ENCODE measurements at regions not wholly inside any gene's neighbourhood (a gene's known extent, or its start where the extent isn't known, plus 50 kb on each side); places are given as distances from the start of the nearest gene placed in this dataset.

- Histone ChIP-seq H2BK120ac (ENCODE audit: low read depth, low read length) (no peak overlapping the region), H3K56ac (ENCODE audit: low read length) (no peak overlapping the region), H3K27me3 (ENCODE audit: insufficient read depth, low read length, poor library complexity) (no peaks in the 10 kb centered on the region), H3K9ac (ENCODE audit: low read length) (no peak overlapping the region), H3K4ac (ENCODE audit: low read depth, low read length) (no peak overlapping the region), H3K4me2 (ENCODE audit: low read length) (no peak overlapping the region), H3K27ac (ENCODE audit: low read depth, low read length) (no peak overlapping the region), H3K4me3 (ENCODE audit: low read length) (no peak overlapping the region), H3K4me1 (ENCODE audit: control insufficient read depth, low read depth, low read length) (no peaks in the 10 kb centered on the region), H2BK15ac (replicated peaks; ENCODE audit: low read depth) (no peak overlapping the region), H3K79me2 (ENCODE audit: control insufficient read depth, insufficient read depth, low read length) (no peaks in the 10 kb centered on the region), H3K18ac (ENCODE audit: low read length) (no peak overlapping the region), H2BK5ac (ENCODE audit: low read length) (no peak overlapping the region), H4K8ac (ENCODE audit: low read depth, low read length) (no peak overlapping the region), H2AK5ac (ENCODE audit: low read length) (no peak overlapping the region), H3K79me1 (ENCODE audit: low read length) (no peaks in the 10 kb centered on the region), H4K5ac (ENCODE audit: low read length) (no peak overlapping the region), H3K23ac (ENCODE audit: low read length) (no peak overlapping the region), H3K36me3 (ENCODE audit: control insufficient read depth, insufficient read depth, low read length) (no peaks in the 10 kb centered on the region)
- no peak for DNase-seq
- no CpG with 5 or more reads among the region's 16 CpGs for whole genome bisulfite sequencing (ENCODE audit: extremely low coverage, insufficient coverage, low lambda C conversion rate)
These were observed 121.3 kb upstream of the HABP2 start for GRCh38 chr10:113431398-113432160.

DNA sequence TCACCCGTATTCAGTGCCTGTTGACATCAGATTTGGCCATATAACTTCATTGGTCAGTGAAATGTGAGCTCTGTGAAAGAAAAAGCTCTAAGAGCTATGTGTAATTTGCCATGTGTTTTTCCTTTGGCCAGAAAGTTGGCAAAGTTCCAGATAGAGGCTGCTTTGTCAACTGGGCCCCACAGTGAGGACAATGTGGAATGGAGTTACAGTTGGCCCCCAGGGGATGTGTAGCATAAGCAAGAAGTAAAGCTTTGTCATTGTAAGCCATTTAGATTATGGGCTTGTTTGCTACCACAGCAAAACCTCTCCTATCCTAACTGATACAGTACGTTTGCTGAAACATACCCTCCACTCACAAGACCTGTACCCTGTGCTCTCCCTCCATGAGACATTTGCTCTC is 119.1 kb upstream of the HABP2 start:
- H3K4me2 ChIP-seq (ENCODE audit: low read length) = no peak overlapping the region
- no peak overlapping the region for H2AK5ac ChIP-seq (ENCODE audit: low read length)
- H3K4ac ChIP-seq (ENCODE audit: low read depth, low read length) = no peak overlapping the region
- H3K4me1 ChIP-seq (ENCODE audit: control insufficient read depth, low read depth, low read length) = no peaks in the 10 kb centered on the region
- no peak overlapping the region for H3K27ac ChIP-seq (ENCODE audit: low read depth, low read length)
- no peak overlapping the region for H2BK5ac ChIP-seq (ENCODE audit: low read length)
- H2BK15ac ChIP-seq (replicated peaks; ENCODE audit: low read depth) = no peak overlapping the region
- no peaks in the 10 kb centered on the region for H3K79me1 ChIP-seq (ENCODE audit: low read length)
- no peaks in the 10 kb centered on the region for H3K36me3 ChIP-seq (ENCODE audit: control insufficient read depth, insufficient read depth, low read length)
- no peaks in the 10 kb centered on the region for H3K27me3 ChIP-seq (ENCODE audit: insufficient read depth, low read length, poor library complexity)
- H3K9ac ChIP-seq (ENCODE audit: low read length) = no peak overlapping the region
- H3K79me2 ChIP-seq (ENCODE audit: control insufficient read depth, insufficient read depth, low read length) = no peaks in the 10 kb centered on the region
- H4K5ac ChIP-seq (ENCODE audit: low read length) = no peak overlapping the region
- no peak overlapping the region for H3K4me3 ChIP-seq (ENCODE audit: low read length)
- no peak overlapping the region for H3K56ac ChIP-seq (ENCODE audit: low read length)
- no CpG with 5 or more reads among the region's 2 CpGs for WGBS (ENCODE audit: extremely low coverage, insufficient coverage, low lambda C conversion rate)
- no peak for DNase-seq
- no peak overlapping the region for H2BK120ac ChIP-seq (ENCODE audit: low read depth, low read length)
- no peak overlapping the region for H3K18ac ChIP-seq (ENCODE audit: low read length)
- no peak overlapping the region for H4K8ac ChIP-seq (ENCODE audit: low read depth, low read length)
- no peak overlapping the region for H3K23ac ChIP-seq (ENCODE audit: low read length)

GRCh38 chr10:113434315-113434714 is 118.5 kb upstream of the HABP2 start:
- DNase-seq = no peak
- Histone ChIP-seq H3K4me1 (ENCODE audit: control insufficient read depth, low read depth, low read length) (no peaks in the 10 kb centered on the region), H3K79me1 (ENCODE audit: low read length) (no peaks in the 10 kb centered on the region), H4K5ac (ENCODE audit: low read length) (no peak overlapping the region), H3K56ac (ENCODE audit: low read length) (no peak overlapping the region), H2BK120ac (ENCODE audit: low read depth, low read length) (no peak overlapping the region), H3K4me3 (ENCODE audit: low read length) (no peak overlapping the region), H3K23ac (ENCODE audit: low read length) (no peak overlapping the region), H3K27me3 (ENCODE audit: insufficient read depth, low read length, poor library complexity) (no peaks in the 10 kb centered on the region), H3K27ac (ENCODE audit: low read depth, low read length) (no peak overlapping the region), H3K36me3 (ENCODE audit: control insufficient read depth, insufficient read depth, low read length) (no peaks in the 10 kb centered on the region), H3K4ac (ENCODE audit: low read depth, low read length) (no peak overlapping the region), H2AK5ac (ENCODE audit: low read length) (no peak overlapping the region), H3K18ac (ENCODE audit: low read length) (no peak overlapping the region), H3K9ac (ENCODE audit: low read length) (no peak overlapping the region), H4K8ac (ENCODE audit: low read depth, low read length) (no peak overlapping the region), H3K4me2 (ENCODE audit: low read length) (no peak overlapping the region), H3K79me2 (ENCODE audit: control insufficient read depth, insufficient read depth, low read length) (no peaks in the 10 kb centered on the region), H2BK15ac (replicated peaks; ENCODE audit: low read depth) (no peak overlapping the region), H2BK5ac (ENCODE audit: low read length) (no peak overlapping the region)
- WGBS (ENCODE audit: extremely low coverage, insufficient coverage, low lambda C conversion rate) = no CpG with 5 or more reads among the region's 3 CpGs

DNA sequence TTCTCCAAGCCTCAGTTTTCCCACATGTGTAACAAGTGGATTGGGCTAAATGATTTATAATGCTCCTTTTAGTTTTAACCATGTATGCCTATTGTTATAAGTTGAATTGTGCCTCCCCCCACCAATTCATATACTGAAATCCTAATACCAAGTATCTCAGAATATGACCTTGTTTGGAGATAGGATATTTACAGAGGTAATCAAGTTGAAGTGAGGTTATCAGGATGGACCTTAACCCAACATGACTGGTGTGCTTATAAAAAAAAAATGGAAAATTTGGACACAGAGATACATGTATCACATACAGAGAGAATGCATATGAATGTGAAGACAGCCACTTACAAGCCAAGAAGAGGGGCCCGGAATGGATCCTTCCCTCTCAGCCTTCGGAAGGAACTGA is 117.9 kb upstream of the HABP2 start:
- Histone ChIP-seq H2AK5ac (ENCODE audit: low read length) (no peak overlapping the region), H3K79me2 (ENCODE audit: control insufficient read depth, insufficient read depth, low read length) (no peaks in the 10 kb centered on the region), H3K56ac (ENCODE audit: low read length) (no peak overlapping the region), H2BK5ac (ENCODE audit: low read length) (no peak overlapping the region), H3K4ac (ENCODE audit: low read depth, low read length) (no peak overlapping the region), H3K36me3 (ENCODE audit: control insufficient read depth, insufficient read depth, low read length) (no peaks in the 10 kb centered on the region), H3K4me1 (ENCODE audit: control insufficient read depth, low read depth, low read length) (no peaks in the 10 kb centered on the region), H2BK120ac (ENCODE audit: low read depth, low read length) (no peak overlapping the region), H4K8ac (ENCODE audit: low read depth, low read length) (no peak overlapping the region), H3K27ac (ENCODE audit: low read depth, low read length) (no peak overlapping the region), H3K27me3 (ENCODE audit: insufficient read depth, low read length, poor library complexity) (no peaks in the 10 kb centered on the region), H3K4me2 (ENCODE audit: low read length) (no peak overlapping the region), H3K79me1 (ENCODE audit: low read length) (no peaks in the 10 kb centered on the region), H3K23ac (ENCODE audit: low read length) (no peak overlapping the region), H4K5ac (ENCODE audit: low read length) (no peak overlapping the region), H3K4me3 (ENCODE audit: low read length) (no peak overlapping the region), H3K9ac (ENCODE audit: low read length) (no peak overlapping the region), H3K18ac (ENCODE audit: low read length) (no peak overlapping the region), H2BK15ac (replicated peaks; ENCODE audit: low read depth) (no peak overlapping the region)
- WGBS (ENCODE audit: extremely low coverage, insufficient coverage, low lambda C conversion rate) = no CpG with 5 or more reads among the region's 2 CpGs
- DNase-seq = no peak

- no CpG with 5 or more reads among the region's 2 CpGs for WGBS (ENCODE audit: extremely low coverage, insufficient coverage, low lambda C conversion rate)
These were observed 117.0 kb upstream of the HABP2 start for GRCh38 chr10:113435881-113436280.

GRCh38 chr10:113436851-113437250 is 116.0 kb upstream of the HABP2 start:
- no peak overlapping the region for H2BK15ac ChIP-seq (replicated peaks; ENCODE audit: low read depth)
- no peaks in the 10 kb centered on the region for H3K36me3 ChIP-seq (ENCODE audit: control insufficient read depth, insufficient read depth, low read length)
- no CpG with 5 or more reads among the region's 4 CpGs for WGBS (ENCODE audit: extremely low coverage, insufficient coverage, low lambda C conversion rate)
- H2AK5ac ChIP-seq (ENCODE audit: low read length) = no peak overlapping the region
- no peak overlapping the region for H2BK120ac ChIP-seq (ENCODE audit: low read depth, low read length)
- no peak overlapping the region for H3K4ac ChIP-seq (ENCODE audit: low read depth, low read length)
- H3K23ac ChIP-seq (ENCODE audit: low read length) = no peak overlapping the region
- H3K27me3 ChIP-seq (ENCODE audit: insufficient read depth, low read length, poor library complexity) = no peaks in the 10 kb centered on the region
- H4K8ac ChIP-seq (ENCODE audit: low read depth, low read length) = no peak overlapping the region
- H3K4me3 ChIP-seq (ENCODE audit: low read length) = no peak overlapping the region
- no peak for DNase-seq
- H3K79me1 ChIP-seq (ENCODE audit: low read length) = no peaks in the 10 kb centered on the region
- no peak overlapping the region for H3K56ac ChIP-seq (ENCODE audit: low read length)
- no peak overlapping the region for H4K5ac ChIP-seq (ENCODE audit: low read length)
- H3K4me1 ChIP-seq (ENCODE audit: control insufficient read depth, low read depth, low read length) = no peaks in the 10 kb centered on the region
- no peak overlapping the region for H2BK5ac ChIP-seq (ENCODE audit: low read length)
- no peak overlapping the region for H3K4me2 ChIP-seq (ENCODE audit: low read length)
- H3K27ac ChIP-seq (ENCODE audit: low read depth, low read length) = no peak overlapping the region
- no peak overlapping the region for H3K9ac ChIP-seq (ENCODE audit: low read length)
- H3K79me2 ChIP-seq (ENCODE audit: control insufficient read depth, insufficient read depth, low read length) = no peaks in the 10 kb centered on the region
- H3K18ac ChIP-seq (ENCODE audit: low read length) = no peak overlapping the region

More at GRCh38 chr10:113435881-113436280, 117.0 kb upstream of the HABP2 start:
- H4K8ac ChIP-seq (ENCODE audit: low read depth, low read length) = no peak overlapping the region
- no peak overlapping the region for H3K4ac ChIP-seq (ENCODE audit: low read depth, low read length)
- no peak overlapping the region for H3K4me3 ChIP-seq (ENCODE audit: low read length)
- H2BK15ac ChIP-seq (replicated peaks; ENCODE audit: low read depth) = no peak overlapping the region
- H3K79me2 ChIP-seq (ENCODE audit: control insufficient read depth, insufficient read depth, low read length) = no peaks in the 10 kb centered on the region
- no peak overlapping the region for H3K23ac ChIP-seq (ENCODE audit: low read length)
- H4K5ac ChIP-seq (ENCODE audit: low read length) = no peak overlapping the region
- no peak for DNase-seq
- H2AK5ac ChIP-seq (ENCODE audit: low read length) = no peak overlapping the region
- H3K9ac ChIP-seq (ENCODE audit: low read length) = no peak overlapping the region
- no peak overlapping the region for H3K56ac ChIP-seq (ENCODE audit: low read length)
- no peaks in the 10 kb centered on the region for H3K27me3 ChIP-seq (ENCODE audit: insufficient read depth, low read length, poor library complexity)
- H3K18ac ChIP-seq (ENCODE audit: low read length) = no peak overlapping the region
- H2BK120ac ChIP-seq (ENCODE audit: low read depth, low read length) = no peak overlapping the region
- H3K27ac ChIP-seq (ENCODE audit: low read depth, low read length) = no peak overlapping the region
- no peak overlapping the region for H3K4me2 ChIP-seq (ENCODE audit: low read length)
- no peak overlapping the region for H2BK5ac ChIP-seq (ENCODE audit: low read length)
- no peaks in the 10 kb centered on the region for H3K36me3 ChIP-seq (ENCODE audit: control insufficient read depth, insufficient read depth, low read length)
- no peaks in the 10 kb centered on the region for H3K79me1 ChIP-seq (ENCODE audit: low read length)
- H3K4me1 ChIP-seq (ENCODE audit: control insufficient read depth, low read depth, low read length) = no peaks in the 10 kb centered on the region

Measured in mesendoderm (in vitro differentiated cells).